ENCODE measurements at regions not wholly inside any gene's neighbourhood (a gene's known extent, or its start where the extent isn't known, plus 50 kb on each side); places are given as distances from the start of the nearest gene placed in this dataset.
A peak's percentile ranks its signal among the peaks of the same experiment; 100 is the strongest.

DNA sequence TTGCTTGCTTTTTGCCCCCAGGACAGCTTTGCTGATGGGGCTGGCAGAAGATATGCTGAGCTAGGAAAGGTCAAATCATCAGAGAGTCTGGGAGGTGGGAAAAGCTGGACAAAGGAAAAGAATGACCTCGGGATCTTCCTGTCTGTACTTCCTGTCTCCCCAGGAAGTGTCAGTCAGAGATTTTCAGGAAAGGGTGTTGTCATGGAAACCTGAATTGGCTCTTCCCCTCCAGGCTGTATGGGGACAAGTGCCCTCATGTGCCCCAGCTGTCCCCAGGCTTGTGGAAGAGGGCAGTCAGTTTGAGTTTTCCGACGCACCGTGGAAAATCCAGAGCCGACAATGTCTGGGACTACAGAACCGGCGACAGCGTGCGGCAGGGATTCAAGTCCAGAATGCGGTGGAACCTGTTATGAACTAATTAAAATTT, 122.7 kb upstream of the ZFHX3 start:
- no peaks in the 10 kb centered on the region for H3K36me3 ChIP-seq
- peaks cover 0 to 40% (median 26%) of the 10 kb centered on the region in 4 donors for H3K4me1 ChIP-seq
- H3K27ac ChIP-seq = no peak overlapping the region
- WGBS, 2 donors (ENCODE audit: low coverage in 1 of 2) = 53 to 63% methylated on average over 7 to 10 of the region's 10 CpGs
- no peak overlapping the region for H3K4me3 ChIP-seq
- no peak for DNase-seq
- intact Hi-C loops (cut with DNase I; ENCODE audit: low total_unique reads) (loop anchor here (10.0 kb wide), 1 partner anchor 326 kb away; no protein-coding TSS in a partner anchor), in situ Hi-C loops (cut with MboI; ENCODE audit: low pct_ligation_motif_present in 1 of 4, low pct_unique_long_range_greater_than_20kb in 1 of 4, low sequenced_read_pairs in 3 of 4) (loop anchor here in 1 of 4 donors (5.0 kb wide), 1 partner anchor 103 kb away; no protein-coding TSS in a partner anchor)
- no peaks in the 10 kb centered on the region for H3K27me3 ChIP-seq
- no peaks in the 10 kb centered on the region for H3K9me3 ChIP-seq
- no peak for TF ChIP-seq CTCF (IDR thresholded peaks at IDR 0.05)
- TF ChIP-seq POLR2A (IDR thresholded peaks at IDR 0.05) = no peak
- no peak for TF ChIP-seq EP300 (IDR thresholded peaks at IDR 0.05; ENCODE audit: low read depth)
- TF ChIP-seq POLR2AphosphoS5 (IDR thresholded peaks at IDR 0.05) = no peak

- peak overlapping the region; percentile 24 to 59 (median 43) for H3K27ac ChIP-seq
- peaks cover 0 to 24% (median 16%) of the 10 kb centered on the region in 4 donors for H3K4me1 ChIP-seq
- H3K4me3 ChIP-seq = peak overlapping the region in 1 of 4 donors; percentile 15
- 28 to 47% methylated on average over 3 of the region's 3 CpGs for WGBS, 2 donors (ENCODE audit: low coverage in 1 of 2)
- H3K36me3 ChIP-seq = no peaks in the 10 kb centered on the region
- no peak for DNase-seq
- intact Hi-C loops (cut with DNase I; ENCODE audit: low total_unique reads) (loop anchor here (10.0 kb wide), 1 partner anchor 92 kb away; no protein-coding TSS in a partner anchor), in situ Hi-C loops (cut with MboI; ENCODE audit: low pct_ligation_motif_present in 1 of 4, low pct_unique_long_range_greater_than_20kb in 1 of 4, low sequenced_read_pairs in 3 of 4) (no loop called here)
- H3K27me3 ChIP-seq = no peaks in the 10 kb centered on the region
- TF ChIP-seq POLR2AphosphoS5 (IDR thresholded peaks at IDR 0.05) (no peak), CTCF (IDR thresholded peaks at IDR 0.05) (no peak), POLR2A (IDR thresholded peaks at IDR 0.05) (no peak), EP300 (IDR thresholded peaks at IDR 0.05; ENCODE audit: low read depth) (no peak)
- no peaks in the 10 kb centered on the region for H3K9me3 ChIP-seq
Observed at GRCh38 chr16:73166947-73167550, 119.1 kb upstream of the ZFHX3 start.

GRCh38 chr16:73166441-73166851, 118.5 kb upstream of the ZFHX3 start:
- in situ Hi-C loops (cut with MboI; ENCODE audit: low pct_ligation_motif_present in 1 of 4, low pct_unique_long_range_greater_than_20kb in 1 of 4, low sequenced_read_pairs in 3 of 4) = no loop called here
- peaks cover 0 to 18% (median 10%) of the 10 kb centered on the region in 4 donors for H3K4me1 ChIP-seq
- no peaks in the 10 kb centered on the region for H3K9me3 ChIP-seq
- no peaks in the 10 kb centered on the region for H3K27me3 ChIP-seq
- DNase-seq = no peak
- H3K27ac ChIP-seq = peak overlapping the region; percentile 24 to 59 (median 43)
- TF ChIP-seq POLR2AphosphoS5 (IDR thresholded peaks at IDR 0.05) (no peak), EP300 (IDR thresholded peaks at IDR 0.05; ENCODE audit: low read depth) (no peak), CTCF (IDR thresholded peaks at IDR 0.05) (no peak), POLR2A (IDR thresholded peaks at IDR 0.05) (no peak)
- H3K4me3 ChIP-seq = peak overlapping the region in 1 of 4 donors; percentile 15
- no peaks in the 10 kb centered on the region for H3K36me3 ChIP-seq
- 52 to 70% methylated on average over 4 to 5 of the region's 5 CpGs for WGBS, 2 donors (ENCODE audit: low coverage in 1 of 2)
- intact Hi-C loops (cut with DNase I; ENCODE audit: low total_unique reads) = loop anchor here (10.0 kb wide), 1 partner anchor 92 kb away; no protein-coding TSS in a partner anchor

GRCh38 chr16:73163238-73163815, 115.4 kb upstream of the ZFHX3 start:
- H3K27me3 ChIP-seq = no peaks in the 10 kb centered on the region
- in situ Hi-C loops (cut with MboI; ENCODE audit: low pct_ligation_motif_present in 1 of 4, low pct_unique_long_range_greater_than_20kb in 1 of 4, low sequenced_read_pairs in 3 of 4) (no loop called here), intact Hi-C loops (cut with DNase I; ENCODE audit: low total_unique reads) (loop anchor here (10.0 kb wide), 1 partner anchor 89 kb away; no protein-coding TSS in a partner anchor)
- H3K36me3 ChIP-seq = no peaks in the 10 kb centered on the region
- no peak overlapping the region for H3K4me3 ChIP-seq
- no peak overlapping the region for H3K27ac ChIP-seq
- no peak for TF ChIP-seq EP300 (IDR thresholded peaks at IDR 0.05; ENCODE audit: low read depth)
- no peak for TF ChIP-seq CTCF (IDR thresholded peaks at IDR 0.05)
- no peak for TF ChIP-seq POLR2A (IDR thresholded peaks at IDR 0.05)
- no peak for TF ChIP-seq POLR2AphosphoS5 (IDR thresholded peaks at IDR 0.05)
- DNase-seq = no peak
- WGBS, 2 donors (ENCODE audit: low coverage in 1 of 2) = 52 to 61% methylated on average over 5 of the region's 5 CpGs
- no peaks in the 10 kb centered on the region for H3K9me3 ChIP-seq
- peaks cover 0 to 9% (median 0%) of the 10 kb centered on the region in 4 donors for H3K4me1 ChIP-seq
